Activated T-cell treated with anti-CD3 and anti-CD28 coated beads, Interleukin-2, amount 50 U/mL, for 72 hours (primary cell): ENCODE measurements at regions not wholly inside any gene's neighbourhood (a gene's known extent, or its start where the extent isn't known, plus 50 kb on each side); places are given as distances from the start of the nearest gene placed in this dataset.
"Not testable (repeated sequence)": the region's sequence is repeated elsewhere in the genome, so short reads cannot be mapped to it uniquely, and the experiment has no call there.

Source experiments
- ATAC-seq, 2 donors: fragments of 150-1000 bp; cut with Tn5 transposase; replicated peaks in 1 of 2; 2 replicates each; pipeline ENCODE4 v1.10.0; 2021; ENCODE audit warnings: moderate library complexity in 2 of 2, mild to moderate bottlenecking in 1 of 2
- DNase-seq, 2 donors: peaks; one replicate each; pipeline ENCODE4 v3.0.0; 2021 to 2022; ENCODE audit warnings: mixed read lengths in 1 of 2
- H3K27ac Mint-ChIP-seq: one replicate; pipeline ENCODE4 v1.8.0; 2022; ENCODE audit warnings: mild to moderate bottlenecking, moderate library complexity, mixed read lengths
- H3K27me3 Mint-ChIP-seq: one replicate; pipeline ENCODE4 v1.8.0; 2022; ENCODE audit warnings: low read depth, mixed read lengths
- H3K36me3 Mint-ChIP-seq, 2 donors: one replicate each; pipeline ENCODE4 v1.8.0; 2022; ENCODE audit warnings: mixed read lengths in 2 of 2, mild to moderate bottlenecking in 1 of 2; ENCODE audit not compliant: insufficient read depth in 2 of 2
- H3K4me1 Mint-ChIP-seq: one replicate; pipeline ENCODE4 v1.8.0; 2022; ENCODE audit warnings: low read depth, mixed read lengths
- H3K4me3 Mint-ChIP-seq, 2 donors: one replicate each; pipeline ENCODE4 v1.8.0; 2022; ENCODE audit warnings: mild to moderate bottlenecking in 2 of 2, mixed read lengths in 2 of 2, moderate library complexity in 2 of 2
- H3K9me3 Mint-ChIP-seq, 2 donors: one replicate each; pipeline ENCODE4 v1.8.0; 2022; ENCODE audit warnings: mixed read lengths in 2 of 2

DNA sequence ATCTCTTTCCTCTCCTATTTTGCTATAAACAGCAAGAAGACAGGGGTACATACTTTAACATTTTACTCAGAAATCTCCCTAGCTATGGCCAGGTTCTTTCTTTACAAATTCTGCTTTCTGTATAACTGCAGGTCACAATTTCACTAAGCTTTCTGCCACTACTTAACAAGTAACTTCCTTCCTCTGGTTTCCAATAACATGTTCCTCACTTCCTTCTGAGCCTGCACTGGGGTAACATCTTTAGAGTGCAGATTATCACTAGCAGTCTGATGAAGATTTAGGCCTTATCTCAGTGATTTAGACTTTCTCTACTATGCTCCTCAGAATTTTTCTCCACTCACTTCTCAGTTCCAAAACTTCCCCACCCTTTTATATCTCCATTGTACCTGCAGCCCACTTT lies 1930.5 kb upstream of the AGA start:
- Mint-ChIP-seq H3K9me3 (peaks cover 4 to 8% of the 10 kb centered on the region in 2 donors), H3K4me3 (no peak overlapping the region), H3K4me1 (no peaks in the 10 kb centered on the region), H3K36me3 (peaks cover 0 to 1% of the 10 kb centered on the region in 2 donors), H3K27me3 (no peaks in the 10 kb centered on the region), H3K27ac (no peak overlapping the region)
- ATAC-seq (no peak), DNase-seq (no peak)

DNA sequence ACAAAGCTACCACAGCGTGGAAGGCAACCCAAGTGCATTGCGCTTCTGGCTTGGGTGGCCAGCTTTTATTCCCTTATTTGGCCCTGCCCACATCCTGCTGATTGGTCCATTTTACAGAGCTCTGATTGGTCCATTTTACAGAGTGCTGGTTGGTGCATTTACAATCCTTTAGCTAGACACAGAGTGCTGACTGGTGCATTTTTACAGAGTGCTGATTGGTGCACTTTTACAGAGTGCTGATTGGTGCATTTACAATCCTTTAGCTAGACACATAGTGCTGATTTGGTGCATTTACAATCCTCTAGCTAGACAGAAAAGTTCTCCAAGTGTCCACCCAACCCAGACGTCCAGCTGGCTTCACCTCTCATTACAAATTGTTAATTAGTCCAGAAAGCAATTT lies 1936.6 kb upstream of the AGA start:
- not testable (repeated sequence) for H3K27ac Mint-ChIP-seq, H3K27me3 Mint-ChIP-seq, ATAC-seq, H3K4me1 Mint-ChIP-seq, H3K36me3 Mint-ChIP-seq, H3K4me3 Mint-ChIP-seq, DNase-seq
- peaks cover 9 to 16% of the 10 kb centered on the region in 2 donors for H3K9me3 Mint-ChIP-seq

DNA sequence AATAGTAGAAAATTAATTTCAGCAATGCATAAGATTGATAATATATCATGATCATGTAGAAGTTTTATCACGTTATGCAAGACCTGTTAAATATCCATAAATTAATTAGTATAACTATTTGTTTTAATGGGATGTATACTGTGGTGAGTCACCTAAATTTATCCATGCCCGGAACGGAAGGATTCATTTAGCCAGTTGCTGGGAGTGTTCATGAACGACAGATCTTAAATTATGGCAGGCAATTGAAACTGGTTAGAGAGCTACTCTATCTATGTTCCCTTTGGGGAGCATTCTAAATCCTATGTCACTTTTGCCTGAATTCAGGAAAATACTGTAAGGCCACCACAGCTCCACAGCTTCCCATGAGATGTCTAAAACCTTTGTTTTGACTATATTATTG lies 1950.5 kb upstream of the AGA start:
- ATAC-seq (no peak), DNase-seq (no peak)
- H3K27me3 Mint-ChIP-seq: no peaks in the 10 kb centered on the region
- no peak overlapping the region for H3K4me3 Mint-ChIP-seq
- no peak overlapping the region for H3K27ac Mint-ChIP-seq
- peaks cover 3 to 10% of the 10 kb centered on the region in 2 donors for H3K9me3 Mint-ChIP-seq
- H3K4me1 Mint-ChIP-seq: no peaks in the 10 kb centered on the region
- no peaks in the 10 kb centered on the region for H3K36me3 Mint-ChIP-seq

DNA sequence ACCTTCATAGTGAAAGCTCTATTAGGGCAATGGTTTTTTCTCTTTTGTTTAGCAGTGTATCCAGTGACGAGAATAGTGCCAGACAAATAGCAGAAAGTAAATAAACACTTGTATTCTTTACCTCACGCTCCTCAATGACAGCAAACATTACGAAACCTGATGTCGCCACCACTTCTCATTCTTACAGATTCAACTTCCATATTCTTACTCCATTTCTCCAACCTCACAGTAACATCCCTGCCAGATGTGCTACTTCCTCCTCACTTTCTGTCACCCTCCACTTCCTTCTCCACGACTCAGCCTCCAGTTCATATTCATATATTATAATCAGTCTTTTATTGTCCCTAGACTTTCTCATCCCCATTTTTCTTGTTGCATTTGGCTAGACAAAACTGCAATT lies 1956.2 kb upstream of the AGA start:
- Mint-ChIP-seq H3K27me3 (no peaks in the 10 kb centered on the region), H3K4me1 (no peaks in the 10 kb centered on the region), H3K4me3 (no peak overlapping the region), H3K36me3 (no peaks in the 10 kb centered on the region), H3K27ac (no peak overlapping the region), H3K9me3 (peaks cover 6 to 10% of the 10 kb centered on the region in 2 donors)
- ATAC-seq: no peak
- DNase-seq: no peak

DNA sequence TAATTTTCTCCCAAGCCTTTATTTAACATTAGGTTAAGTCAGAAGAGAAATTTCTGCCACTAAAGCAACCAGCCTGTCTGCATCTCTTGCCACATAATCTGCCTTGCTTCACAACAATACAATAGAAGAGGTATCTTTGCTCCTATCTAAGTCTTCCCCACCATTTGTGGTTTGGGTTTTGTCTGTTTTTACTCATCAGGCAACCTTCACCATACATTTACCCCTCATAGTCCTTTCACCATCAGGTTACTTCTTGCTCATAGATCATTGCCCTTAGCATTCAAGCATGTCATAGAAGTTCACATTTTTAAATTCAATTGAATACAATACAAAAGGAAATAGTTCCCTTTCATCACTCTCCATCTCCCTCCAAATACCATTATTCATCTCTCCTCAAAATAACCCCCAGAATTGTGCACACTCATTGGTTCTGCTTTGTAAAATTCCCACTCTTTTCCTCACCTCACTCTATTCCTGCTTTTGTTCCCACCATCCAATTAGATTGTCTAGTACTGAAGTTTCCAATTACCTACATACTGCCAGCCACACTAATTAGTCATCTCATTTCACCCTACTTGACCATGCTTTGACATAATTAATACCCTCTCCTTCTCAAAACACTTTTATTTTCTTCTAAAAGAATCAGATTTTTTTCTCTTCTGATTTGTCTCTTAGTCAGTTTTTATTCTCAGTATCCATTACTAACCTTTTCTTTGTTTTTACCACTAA lies 1957.0 kb upstream of the AGA start:
- no peak overlapping the region for H3K4me3 Mint-ChIP-seq
- DNase-seq (no peak), ATAC-seq (no peak)
- H3K27ac Mint-ChIP-seq: no peak overlapping the region
- no peaks in the 10 kb centered on the region for H3K27me3 Mint-ChIP-seq
- peaks cover 9 to 12% of the 10 kb centered on the region in 2 donors for H3K9me3 Mint-ChIP-seq
- no peaks in the 10 kb centered on the region for H3K4me1 Mint-ChIP-seq
- peaks cover 0 to 2% of the 10 kb centered on the region in 2 donors for H3K36me3 Mint-ChIP-seq

DNA sequence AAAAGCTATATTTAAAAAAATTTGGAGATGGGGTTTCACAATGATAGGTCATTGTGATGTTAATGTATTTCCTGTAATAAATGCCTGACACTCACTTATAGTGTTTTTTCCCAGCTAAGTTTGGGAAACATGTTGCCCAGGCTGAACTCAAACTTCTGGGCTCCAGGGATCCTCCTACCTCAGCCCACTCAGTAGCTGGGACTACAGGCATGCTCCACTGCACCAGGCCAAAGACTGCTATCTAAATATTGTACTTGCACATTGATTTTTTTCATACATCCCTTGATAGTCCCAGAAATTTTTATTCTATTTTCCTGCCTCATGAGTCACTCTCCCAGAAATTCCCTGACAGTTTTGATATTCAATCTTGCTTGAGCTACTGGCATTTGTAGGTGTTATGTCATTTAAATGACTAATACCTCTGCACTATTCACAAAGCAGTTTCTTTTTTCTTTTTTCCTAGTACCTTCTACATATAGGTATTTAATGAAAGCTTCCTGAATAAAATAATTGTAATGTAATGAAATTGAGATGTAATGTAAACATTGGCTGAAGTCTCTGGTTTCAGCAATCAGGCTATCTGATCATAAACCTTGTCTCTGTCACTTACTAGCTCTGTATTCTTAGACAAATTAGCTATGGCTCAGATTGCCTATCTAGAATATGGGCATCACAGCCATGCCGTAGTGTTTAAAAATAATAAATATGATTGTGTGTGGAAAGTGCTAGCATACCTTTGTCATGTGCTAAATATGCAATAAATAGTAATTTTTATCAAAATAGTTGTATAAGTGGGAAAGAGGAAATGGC lies 1973.0 kb upstream of the AGA start:
- H3K4me1 Mint-ChIP-seq: no peaks in the 10 kb centered on the region
- H3K9me3 Mint-ChIP-seq: peaks cover 1 to 10% of the 10 kb centered on the region in 2 donors
- DNase-seq (no peak), ATAC-seq (no peak)
- peaks cover 0 to 2% of the 10 kb centered on the region in 2 donors for H3K36me3 Mint-ChIP-seq
- H3K27ac Mint-ChIP-seq: no peak overlapping the region
- no peak overlapping the region for H3K4me3 Mint-ChIP-seq
- H3K27me3 Mint-ChIP-seq: no peaks in the 10 kb centered on the region

DNA sequence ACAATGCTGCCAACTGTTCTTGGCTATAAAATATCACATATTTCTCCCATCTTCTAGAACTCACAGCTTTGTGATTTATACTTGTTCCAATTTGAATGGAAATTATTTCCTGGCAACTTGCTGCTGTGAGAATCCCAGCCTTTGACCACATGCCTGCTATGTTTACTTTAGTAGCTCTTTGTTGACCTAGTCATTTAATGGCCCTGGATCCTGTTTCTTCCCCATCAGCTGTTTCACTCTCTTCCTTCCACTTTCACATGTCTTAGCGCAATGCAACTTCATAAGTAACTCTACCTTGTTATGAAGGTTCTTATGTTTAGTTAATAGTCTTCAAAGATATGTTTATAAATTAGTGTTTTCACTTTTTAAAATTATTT lies 1973.6 kb upstream of the AGA start:
- DNase-seq (no peak), ATAC-seq (no peak)
- no peak overlapping the region for H3K27ac Mint-ChIP-seq
- peaks cover 0 to 2% of the 10 kb centered on the region in 2 donors for H3K36me3 Mint-ChIP-seq
- H3K9me3 Mint-ChIP-seq: peaks cover 1 to 10% of the 10 kb centered on the region in 2 donors
- no peaks in the 10 kb centered on the region for H3K27me3 Mint-ChIP-seq
- no peaks in the 10 kb centered on the region for H3K4me1 Mint-ChIP-seq
- no peak overlapping the region for H3K4me3 Mint-ChIP-seq

DNA sequence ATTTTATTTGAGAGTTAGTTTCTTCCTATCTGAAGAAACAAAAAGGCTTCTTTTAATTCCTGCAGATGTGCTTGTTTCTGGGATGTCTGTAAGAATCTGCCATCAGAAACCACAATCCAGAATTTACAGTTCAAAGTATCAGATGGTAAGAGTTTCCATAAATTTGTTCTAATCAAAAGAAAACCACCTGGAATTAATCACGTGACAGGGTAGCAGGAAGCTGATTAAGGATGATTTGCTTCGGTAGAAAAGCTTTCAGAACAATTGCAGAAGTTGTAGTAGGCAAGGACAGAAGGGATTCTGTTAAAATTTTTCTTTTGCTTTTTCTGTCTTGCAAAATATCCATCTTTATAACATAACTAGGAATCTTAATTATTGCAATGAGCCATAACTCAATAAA lies 1975.1 kb upstream of the AGA start:
- Mint-ChIP-seq H3K27ac (no peak overlapping the region), H3K4me1 (no peaks in the 10 kb centered on the region), H3K9me3 (peaks cover 1 to 10% of the 10 kb centered on the region in 2 donors), H3K27me3 (no peaks in the 10 kb centered on the region), H3K4me3 (no peak overlapping the region), H3K36me3 (peaks cover 0 to 2% of the 10 kb centered on the region in 2 donors)
- DNase-seq (no peak), ATAC-seq (no peak)

DNA sequence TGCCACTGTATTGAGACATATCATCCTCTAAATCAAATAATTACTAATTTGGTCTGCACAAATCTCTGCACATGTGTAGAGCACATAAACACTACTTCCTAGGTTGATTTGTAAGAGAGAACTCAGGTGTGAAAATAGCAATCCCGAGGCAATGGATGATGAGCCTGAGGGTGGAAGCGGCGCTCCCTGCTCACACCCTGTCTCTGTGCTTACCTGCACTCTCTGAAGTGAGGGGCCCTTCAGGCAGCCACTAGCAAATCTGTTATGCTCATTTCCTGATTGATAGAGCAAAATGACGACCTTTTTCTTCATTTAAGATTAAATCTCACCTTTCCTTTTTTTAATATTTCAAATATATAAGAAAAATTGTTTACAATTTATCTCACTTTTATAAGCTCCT lies 1995.7 kb upstream of the AGA start:
- no peak for ATAC-seq
- no peak for DNase-seq
- Mint-ChIP-seq H3K9me3 (peaks cover 4 to 8% of the 10 kb centered on the region in 2 donors), H3K4me3 (no peak overlapping the region), H3K36me3 (no peaks in the 10 kb centered on the region), H3K27ac (no peak overlapping the region), H3K27me3 (no peaks in the 10 kb centered on the region), H3K4me1 (no peaks in the 10 kb centered on the region)

DNA sequence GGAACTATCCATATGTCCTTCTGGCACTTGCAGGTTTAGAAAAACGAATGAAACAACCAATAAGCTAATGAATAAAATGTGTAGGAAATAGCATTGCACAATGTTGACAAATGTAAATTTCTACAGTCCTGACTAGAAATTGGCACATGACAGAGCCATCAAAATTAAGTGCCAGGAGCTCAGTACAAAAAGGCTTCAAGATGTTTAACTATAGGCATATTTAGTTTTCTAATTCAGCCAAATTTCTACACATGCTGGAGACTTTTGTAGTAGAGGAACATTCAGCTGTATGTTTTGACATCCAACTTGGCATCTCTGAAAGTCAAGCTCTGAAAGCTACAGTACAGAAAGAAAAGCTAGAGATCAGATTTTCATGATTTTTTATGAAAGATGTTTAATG lies 1999.4 kb upstream of the AGA start:
- no peaks in the 10 kb centered on the region for H3K36me3 Mint-ChIP-seq
- H3K27me3 Mint-ChIP-seq: no peaks in the 10 kb centered on the region
- H3K9me3 Mint-ChIP-seq: peaks cover 4 to 7% of the 10 kb centered on the region in 2 donors
- no peaks in the 10 kb centered on the region for H3K4me1 Mint-ChIP-seq
- ATAC-seq (no peak), DNase-seq (no peak)
- no peak overlapping the region for H3K4me3 Mint-ChIP-seq
- H3K27ac Mint-ChIP-seq: no peak overlapping the region

DNA sequence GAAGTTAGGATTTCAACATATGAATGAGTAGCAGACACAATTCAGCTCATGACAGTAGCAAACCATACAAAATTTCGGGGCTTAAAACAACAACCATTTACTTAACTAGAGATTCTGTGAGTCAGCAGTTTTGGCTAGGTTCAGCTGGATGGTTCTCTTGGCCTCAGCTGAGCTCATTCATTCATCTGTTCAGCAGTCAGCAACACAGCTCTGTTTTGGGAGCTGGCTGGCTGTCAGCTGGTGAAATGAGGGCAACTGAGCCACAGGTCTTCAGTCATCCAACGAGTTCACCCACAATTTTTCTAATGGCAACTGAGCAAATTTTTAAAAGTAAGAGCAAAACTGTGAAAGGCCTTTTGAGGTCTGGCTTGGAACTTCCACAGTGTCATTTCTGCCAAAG lies 2005.1 kb upstream of the AGA start:
- Mint-ChIP-seq H3K4me3 (no peak overlapping the region), H3K9me3 (peaks cover 1 to 3% of the 10 kb centered on the region in 2 donors), H3K27me3 (no peaks in the 10 kb centered on the region), H3K4me1 (no peaks in the 10 kb centered on the region), H3K36me3 (no peaks in the 10 kb centered on the region), H3K27ac (no peak overlapping the region)
- ATAC-seq (no peak), DNase-seq (no peak)

DNA sequence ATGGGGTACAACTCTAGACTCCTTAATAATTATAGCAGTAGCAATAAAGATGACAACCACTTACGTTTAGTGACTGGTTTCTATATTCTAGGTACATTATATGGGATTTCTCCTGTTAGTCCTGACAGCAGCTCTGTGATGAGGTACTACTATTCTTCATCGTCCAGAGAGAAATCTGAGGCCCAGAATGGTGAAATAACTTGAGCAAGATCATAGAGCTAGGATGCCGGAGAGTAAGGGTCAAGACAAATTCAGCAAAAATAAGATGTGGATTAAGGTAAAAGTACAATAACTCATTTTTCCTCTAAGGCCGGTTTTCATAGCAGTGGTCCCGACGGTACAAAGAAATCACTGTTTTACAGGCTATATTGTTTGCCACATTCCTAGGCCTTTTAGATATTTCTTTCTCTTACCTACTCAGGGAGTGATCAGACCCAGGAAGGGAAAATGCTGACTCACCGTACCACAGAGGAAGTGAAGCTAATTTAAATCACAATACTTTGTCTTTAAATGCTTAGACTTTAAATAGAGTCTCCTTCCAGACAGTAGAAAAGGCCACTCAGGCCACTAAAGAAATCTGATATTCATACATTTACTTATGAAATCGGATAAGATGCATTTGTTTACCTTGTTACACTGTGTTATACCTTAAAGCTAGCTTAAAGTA lies 2023.0 kb upstream of the AGA start:
- ATAC-seq (no peak), DNase-seq (no peak)
- peaks cover 0 to 4% of the 10 kb centered on the region in 2 donors for H3K9me3 Mint-ChIP-seq
- no peaks in the 10 kb centered on the region for H3K4me1 Mint-ChIP-seq
- H3K36me3 Mint-ChIP-seq: no peaks in the 10 kb centered on the region
- H3K27me3 Mint-ChIP-seq: no peaks in the 10 kb centered on the region
- no peak overlapping the region for H3K4me3 Mint-ChIP-seq
- no peak overlapping the region for H3K27ac Mint-ChIP-seq

DNA sequence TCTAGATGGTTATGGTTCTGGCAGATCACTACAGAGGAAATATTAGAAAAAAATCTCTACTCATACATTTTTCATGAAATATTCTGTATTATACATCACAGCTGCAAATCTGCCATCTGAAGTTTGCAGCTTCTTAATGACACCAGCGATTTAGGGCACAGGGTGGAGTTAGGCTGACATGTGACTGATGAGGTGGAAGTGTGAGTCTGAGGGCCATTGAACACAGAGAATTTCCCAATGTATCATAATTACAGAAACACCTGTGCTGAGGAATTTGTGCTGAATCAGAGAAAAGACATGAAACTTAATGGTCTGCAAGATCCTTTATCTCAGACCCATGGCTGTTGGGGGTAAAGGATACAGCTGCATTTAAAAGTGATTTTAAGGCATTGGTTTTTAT lies 2025.6 kb upstream of the AGA start:
- DNase-seq (no peak), ATAC-seq (no peak)
- no peak overlapping the region for H3K27ac Mint-ChIP-seq
- H3K4me3 Mint-ChIP-seq: no peak overlapping the region
- no peaks in the 10 kb centered on the region for H3K27me3 Mint-ChIP-seq
- H3K36me3 Mint-ChIP-seq: peaks cover 0 to 3% of the 10 kb centered on the region in 2 donors
- peaks cover 4% of the 10 kb centered on the region in 2 donors for H3K9me3 Mint-ChIP-seq
- no peaks in the 10 kb centered on the region for H3K4me1 Mint-ChIP-seq
